Limb (tissue), 2 donors: ENCODE measurements at regions not wholly inside any gene's neighbourhood (a gene's known extent, or its start where the extent isn't known, plus 50 kb on each side); places are given as distances from the start of the nearest gene placed in this dataset.

Experiments
- DNase-seq, 2 donors: peaks; one replicate each; pipeline ENCODE4 v3.0.0-alpha.2; 2016; ENCODE audit errors: extremely low spot score in 2 of 2

GRCh38 chr7:142375710-142376313 lies 118.0 kb upstream of the PRSS58 start:
- DNase-seq: no peak

GRCh38 chr7:142372727-142373126 lies 114.9 kb upstream of the PRSS58 start:
- no peak for DNase-seq

GRCh38 chr7:142371586-142372377 lies 113.9 kb upstream of the PRSS58 start:
- DNase-seq: no peak

GRCh38 chr7:142365410-142365842 lies 107.6 kb upstream of the PRSS58 start:
- no peak for DNase-seq

GRCh38 chr7:142364551-142364950 lies 106.7 kb upstream of the PRSS58 start:
- no peak for DNase-seq

- no peak for DNase-seq
These were observed 104.5 kb upstream of the PRSS58 start for GRCh38 chr7:142362349-142362748.

- no peak for DNase-seq
These were observed 101.9 kb upstream of the PRSS58 start for GRCh38 chr7:142359694-142360279.

- peak in 1 of 2 donors; percentile 55 for DNase-seq
These were observed 100.2 kb upstream of the PRSS58 start for GRCh38 chr7:142357953-142358520.

- no peak for DNase-seq
These were observed 98.3 kb upstream of the PRSS58 start for GRCh38 chr7:142356166-142356565.

GRCh38 chr7:142355328-142355727 lies 97.5 kb upstream of the PRSS58 start:
- no peak for DNase-seq

GRCh38 chr7:142353147-142354060 lies 95.5 kb upstream of the PRSS58 start:
- no peak for DNase-seq

- DNase-seq: no peak
These were observed 94.7 kb upstream of the PRSS58 start for GRCh38 chr7:142352543-142352942.

GRCh38 chr7:142351145-142351544 lies 93.3 kb upstream of the PRSS58 start:
- DNase-seq: no peak

- no peak for DNase-seq
These were observed 92.0 kb upstream of the PRSS58 start for GRCh38 chr7:142349670-142350405.

- no peak for DNase-seq
These were observed 91.1 kb upstream of the PRSS58 start for GRCh38 chr7:142348921-142349405.

GRCh38 chr7:142348100-142348499 lies 90.2 kb upstream of the PRSS58 start:
- DNase-seq: no peak

- no peak for DNase-seq
These were observed 89.2 kb upstream of the PRSS58 start for GRCh38 chr7:142347091-142347490.

GRCh38 chr7:142345811-142346210 lies 88.0 kb upstream of the PRSS58 start:
- DNase-seq: no peak

- DNase-seq: peak in 1 of 2 donors; percentile 5
These were observed 81.0 kb upstream of the PRSS58 start for GRCh38 chr7:142338633-142339501.
